Left ventricle myocardium inferior (tissue), 1 donor: ENCODE measurements at regions not wholly inside any gene's neighbourhood (a gene's known extent, or its start where the extent isn't known, plus 50 kb on each side); places are given as distances from the start of the nearest gene placed in this dataset.

Experiments
- DNase-seq: peaks from one replicate; pipeline ENCODE4 v3.0.0-alpha.2; 2020
- H3K27ac ChIP-seq: fragments of 200-600 bp; replicated peaks from 2 replicates; pipeline ENCODE4 v1.8.0; 2021
- H3K27me3 ChIP-seq: fragments of 200-600 bp; 2 replicates; pipeline ENCODE4 v1.8.0; 2021; ENCODE audit warnings: low read depth
- H3K36me3 ChIP-seq: fragments of 200-600 bp; 2 replicates; pipeline ENCODE4 v1.8.0; 2021
- H3K4me1 ChIP-seq: fragments of 200-600 bp; 2 replicates; pipeline ENCODE4 v1.8.0; 2021
- H3K4me3 ChIP-seq: fragments of 200-600 bp; 2 replicates; pipeline ENCODE4 v1.8.0; 2021; ENCODE audit warnings: mild to moderate bottlenecking, moderate library complexity
- H3K9me3 ChIP-seq: fragments of 200-600 bp; replicated peaks from 2 replicates; pipeline ENCODE4 v1.8.0; 2021
- CTCF ChIP-seq: fragments of 200-600 bp; IDR thresholded peaks from 2 replicates; pipeline ENCODE4 v1.8.0; 2021; ENCODE audit warnings: antibody characterized with exemption, mild to moderate bottlenecking, borderline replicate concordance
- intact Hi-C: fragments of 100-400 bp; cut with micrococcal nuclease; formaldehyde crosslinking; loops from one replicate; pipeline ENCODE4 v1.11.0; 2022
- donor health status: DM: no; HTN: yes; CAD: no; lungs with severe emphysema.

- H3K36me3 ChIP-seq: no peaks in the 10 kb centered on the region
- peaks cover 11% of the 10 kb centered on the region for H3K4me1 ChIP-seq
- H3K4me3 ChIP-seq: no peak overlapping the region
- no peaks in the 10 kb centered on the region for H3K9me3 ChIP-seq
- peak overlapping the region; percentile 12 for H3K27ac ChIP-seq
- no peaks in the 10 kb centered on the region for H3K27me3 ChIP-seq
- DNase-seq: no peak
- TF ChIP-seq CTCF: no peak
- intact Hi-C loops: no loop called here
These were observed 114.3 kb upstream of the SERP2 start for GRCh38 chr13:44259045-44260027.

- Histone ChIP-seq H3K36me3 (no peaks in the 10 kb centered on the region), H3K27me3 (no peaks in the 10 kb centered on the region), H3K4me1 (peaks cover 11% of the 10 kb centered on the region), H3K27ac (no peak overlapping the region), H3K4me3 (no peak overlapping the region), H3K9me3 (no peaks in the 10 kb centered on the region)
- intact Hi-C loops: no loop called here
- DNase-seq: no peak
- TF ChIP-seq CTCF: no peak
These were observed 113.3 kb upstream of the SERP2 start for GRCh38 chr13:44260336-44260735.

- no peak for TF ChIP-seq CTCF
- intact Hi-C loops: no loop called here
- no peak overlapping the region for H3K27ac ChIP-seq
These were observed 109.6 kb upstream of the SERP2 start for GRCh38 chr13:44263751-44264620.

GRCh38 chr13:44266305-44266704 lies 107.3 kb upstream of the SERP2 start:
- TF ChIP-seq CTCF: no peak
- Histone ChIP-seq H3K27ac (no peak overlapping the region), H3K4me3 (no peak overlapping the region), H3K27me3 (no peaks in the 10 kb centered on the region), H3K9me3 (no peaks in the 10 kb centered on the region), H3K36me3 (no peaks in the 10 kb centered on the region), H3K4me1 (peaks cover 13% of the 10 kb centered on the region)
- no peak for DNase-seq
- intact Hi-C loops: no loop called here

More at GRCh38 chr13:44263751-44264620, 109.6 kb upstream of the SERP2 start:
- Histone ChIP-seq H3K9me3 (no peaks in the 10 kb centered on the region), H3K27me3 (no peaks in the 10 kb centered on the region), H3K4me1 (peaks cover 11% of the 10 kb centered on the region), H3K36me3 (no peaks in the 10 kb centered on the region), H3K4me3 (no peak overlapping the region)
- DNase-seq: no peak

- TF ChIP-seq CTCF: no peak
- Histone ChIP-seq H3K27ac (no peak overlapping the region), H3K9me3 (no peaks in the 10 kb centered on the region), H3K27me3 (no peaks in the 10 kb centered on the region), H3K4me3 (no peak overlapping the region), H3K4me1 (peaks cover 18% of the 10 kb centered on the region), H3K36me3 (no peaks in the 10 kb centered on the region)
- no peak for DNase-seq
- intact Hi-C loops: no loop called here
These were observed 106.9 kb upstream of the SERP2 start for GRCh38 chr13:44266772-44267171.
